ENCODE measurements at regions not wholly inside any gene's neighbourhood (a gene's known extent, or its start where the extent isn't known, plus 50 kb on each side); places are given as distances from the start of the nearest gene placed in this dataset.
"Not testable (repeated sequence)": the region's sequence is repeated elsewhere in the genome, so short reads cannot be mapped to it uniquely, and the experiment has no call there.

DNA sequence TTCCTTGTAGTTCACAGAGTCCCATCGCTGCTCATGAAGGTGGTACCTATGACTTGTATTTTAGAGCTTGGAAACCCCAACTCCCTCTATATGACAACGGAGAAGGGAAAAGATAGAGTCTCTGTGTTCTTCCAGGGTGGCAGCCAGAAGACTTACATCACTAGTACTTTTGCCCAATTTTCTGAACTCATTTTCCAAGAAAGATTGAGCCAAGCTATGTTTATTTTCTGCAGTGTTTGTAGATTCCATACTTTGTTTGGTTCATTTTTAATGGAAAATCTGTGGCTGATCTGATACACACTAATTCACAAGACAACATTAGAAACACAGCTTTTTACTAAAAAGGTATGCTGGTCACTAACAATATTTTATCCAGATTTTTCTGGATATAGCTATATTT lies 60.2 kb upstream of the ATP5MC3 start:
- intact Hi-C loops (cut with DNase I; ENCODE audit: low total_unique reads), result no loop called here
- DNase-seq, result no peak
- Histone ChIP-seq H3K9me3 (no peaks in the 10 kb centered on the region), H3K4me1 (no peaks in the 10 kb centered on the region), H3K27ac (no peak overlapping the region), H3K4me3 (no peak overlapping the region), H3K36me3 (ENCODE audit: low read depth, missing control alignments) (no peaks in the 10 kb centered on the region), H3K27me3 (no peaks in the 10 kb centered on the region)
- 85 to 93% methylated on average over 2 of the region's 2 CpGs for WGBS, 2 donors
- no peak for TF ChIP-seq POLR2A (IDR thresholded peaks at IDR 0.05)
- TF ChIP-seq, protein P1, sequence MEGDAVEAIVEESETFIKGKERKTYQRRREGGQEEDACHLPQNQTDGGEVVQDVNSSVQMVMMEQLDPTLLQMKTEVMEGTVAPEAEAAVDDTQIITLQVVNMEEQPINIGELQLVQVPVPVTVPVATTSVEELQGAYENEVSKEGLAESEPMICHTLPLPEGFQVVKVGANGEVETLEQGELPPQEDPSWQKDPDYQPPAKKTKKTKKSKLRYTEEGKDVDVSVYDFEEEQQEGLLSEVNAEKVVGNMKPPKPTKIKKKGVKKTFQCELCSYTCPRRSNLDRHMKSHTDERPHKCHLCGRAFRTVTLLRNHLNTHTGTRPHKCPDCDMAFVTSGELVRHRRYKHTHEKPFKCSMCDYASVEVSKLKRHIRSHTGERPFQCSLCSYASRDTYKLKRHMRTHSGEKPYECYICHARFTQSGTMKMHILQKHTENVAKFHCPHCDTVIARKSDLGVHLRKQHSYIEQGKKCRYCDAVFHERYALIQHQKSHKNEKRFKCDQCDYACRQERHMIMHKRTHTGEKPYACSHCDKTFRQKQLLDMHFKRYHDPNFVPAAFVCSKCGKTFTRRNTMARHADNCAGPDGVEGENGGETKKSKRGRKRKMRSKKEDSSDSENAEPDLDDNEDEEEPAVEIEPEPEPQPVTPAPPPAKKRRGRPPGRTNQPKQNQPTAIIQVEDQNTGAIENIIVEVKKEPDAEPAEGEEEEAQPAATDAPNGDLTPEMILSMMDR (IDR thresholded peaks at IDR 0.05), result no peak

GRCh38 chr2:175240033-175240432 lies 58.5 kb upstream of the ATP5MC3 start:
- H3K27me3 ChIP-seq; H3K4me1 ChIP-seq; H3K4me3 ChIP-seq; intact Hi-C loops (cut with DNase I; ENCODE audit: low total_unique reads); H3K27ac ChIP-seq; H3K36me3 ChIP-seq (ENCODE audit: low read depth, missing control alignments); H3K9me3 ChIP-seq; DNase-seq: not testable (repeated sequence)
- WGBS, 2 donors, result 96 to 97% methylated on average over 2 of the region's 2 CpGs

DNA sequence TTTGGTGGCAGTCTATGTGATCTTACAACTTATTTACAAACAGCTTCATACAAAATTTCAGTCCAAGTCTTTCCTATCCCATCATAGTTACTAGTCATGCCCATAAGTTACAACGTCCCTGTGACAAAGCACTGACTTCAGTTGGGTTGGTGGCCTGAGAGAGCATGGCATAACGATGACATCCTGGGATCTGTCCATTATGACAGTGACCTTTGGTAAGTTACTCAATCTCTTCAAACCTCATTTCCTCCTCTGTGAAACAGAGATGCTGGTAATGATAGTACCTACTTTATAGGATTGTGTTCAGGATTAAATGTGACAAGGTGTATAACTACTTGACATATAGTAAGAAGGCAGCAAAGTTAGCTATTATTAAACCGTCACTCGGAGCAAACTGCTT lies 55.4 kb upstream of the ATP5MC3 start:
- TF ChIP-seq, protein P1 (IDR thresholded peaks at IDR 0.05), result no peak
- no peak for TF ChIP-seq POLR2A (IDR thresholded peaks at IDR 0.05)
- H3K27me3 ChIP-seq, result no peaks in the 10 kb centered on the region
- no peaks in the 10 kb centered on the region for H3K36me3 ChIP-seq (ENCODE audit: low read depth, missing control alignments)
- H3K9me3 ChIP-seq, result no peaks in the 10 kb centered on the region
- intact Hi-C loops (cut with DNase I; ENCODE audit: low total_unique reads), result no loop called here
- WGBS, 2 donors, result 86 to 87% methylated on average over 4 of the region's 4 CpGs
- H3K27ac ChIP-seq, result no peak overlapping the region
- H3K4me1 ChIP-seq, result no peaks in the 10 kb centered on the region
- no peak overlapping the region for H3K4me3 ChIP-seq
- DNase-seq, result no peak

- DNase-seq, result no peak
- H3K27ac ChIP-seq, result no peak overlapping the region
- intact Hi-C loops (cut with DNase I; ENCODE audit: low total_unique reads), result no loop called here
- no peak overlapping the region for H3K4me3 ChIP-seq
- H3K9me3 ChIP-seq, result no peaks in the 10 kb centered on the region
- 86 to 87% methylated on average over 2 of the region's 2 CpGs for WGBS, 2 donors
- TF ChIP-seq, protein P1 (IDR thresholded peaks at IDR 0.05), result no peak
- no peak for TF ChIP-seq POLR2A (IDR thresholded peaks at IDR 0.05)
- no peaks in the 10 kb centered on the region for H3K36me3 ChIP-seq (ENCODE audit: low read depth, missing control alignments)
- H3K4me1 ChIP-seq, result no peaks in the 10 kb centered on the region
- no peaks in the 10 kb centered on the region for H3K27me3 ChIP-seq
Observed at GRCh38 chr2:175234650-175235049, 53.1 kb upstream of the ATP5MC3 start.

DNA sequence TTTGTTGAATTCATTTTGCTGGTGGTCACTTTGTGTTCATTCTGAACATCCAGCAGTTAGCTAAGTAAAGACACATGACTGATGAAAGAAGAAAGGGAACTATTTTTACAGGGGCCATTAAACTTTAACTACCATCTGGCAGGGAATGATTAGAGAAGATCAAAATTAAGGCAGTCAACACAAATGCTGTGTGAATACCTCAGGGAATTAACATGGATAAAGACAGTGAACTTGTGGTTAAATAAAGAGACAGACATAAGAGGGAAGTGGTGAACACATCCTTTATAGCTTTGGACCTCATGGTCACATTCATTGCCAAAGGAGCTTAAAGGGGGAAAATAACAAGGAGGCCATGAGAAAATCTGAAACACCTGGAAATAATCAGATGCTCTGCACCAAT lies 52.6 kb upstream of the ATP5MC3 start:
- TF ChIP-seq, protein P1 (IDR thresholded peaks at IDR 0.05), result no peak
- no peak for TF ChIP-seq POLR2A (IDR thresholded peaks at IDR 0.05)
- no peaks in the 10 kb centered on the region for H3K9me3 ChIP-seq
- no peak for DNase-seq

More for the DNA sequence above, 52.6 kb upstream of the ATP5MC3 start:
- intact Hi-C loops (cut with DNase I; ENCODE audit: low total_unique reads), result no loop called here
- H3K27ac ChIP-seq, result no peak overlapping the region
- no peaks in the 10 kb centered on the region for H3K27me3 ChIP-seq
- H3K4me1 ChIP-seq, result no peaks in the 10 kb centered on the region
- no peaks in the 10 kb centered on the region for H3K36me3 ChIP-seq (ENCODE audit: low read depth, missing control alignments)
- H3K4me3 ChIP-seq, result no peak overlapping the region

Measured in testis (tissue), 2 donors.